Liver (tissue), 3 donors: ENCODE measurements at regions not wholly inside any gene's neighbourhood (a gene's known extent, or its start where the extent isn't known, plus 50 kb on each side); places are given as distances from the start of the nearest gene placed in this dataset.

Experiments used
- ATF3 ChIP-seq: IDR thresholded peaks from 2 replicates; pipeline ENCODE4 v1.6.1; 2016; ENCODE audit warnings: antibody characterized with exemption
- CTCF ChIP-seq: fragments of 150-350 bp; IDR thresholded peaks from 2 replicates; pipeline ENCODE4 v1.5.1; 2017; ENCODE audit warnings: improper control_type of control experiment, low read depth, low read length; ENCODE audit not compliant: missing input control
- EGR1 ChIP-seq, 2 donors: IDR thresholded peaks; 2 replicates each; pipeline ENCODE4 v1.6.1; 2016 to 2018; ENCODE audit warnings: antibody characterized with exemption in 2 of 2, low read depth in 2 of 2
- FOXA1 ChIP-seq: IDR thresholded peaks from 2 replicates; pipeline ENCODE4 v1.6.1; 2016; ENCODE audit warnings: antibody characterized with exemption
- JUND ChIP-seq, 2 donors: IDR thresholded peaks; 2 replicates each; pipeline ENCODE4 v1.6.1; 2016; ENCODE audit warnings: antibody characterized with exemption in 2 of 2
- RAD21 ChIP-seq, 2 donors: IDR thresholded peaks; 2 replicates each; pipeline ENCODE4 v1.6.1; 2016; ENCODE audit warnings: antibody characterized with exemption in 2 of 2, mild to moderate bottlenecking in 2 of 2
- REST ChIP-seq: IDR thresholded peaks from 2 replicates; pipeline ENCODE4 v1.6.1; 2016; ENCODE audit warnings: antibody characterized with exemption, mild to moderate bottlenecking
- RXRA ChIP-seq, 2 donors: IDR thresholded peaks; 2 replicates each; pipeline ENCODE4 v1.6.1; 2017 to 2018; ENCODE audit warnings: antibody characterized with exemption in 2 of 2, mild to moderate bottlenecking in 1 of 2
- TAF1 ChIP-seq: conservative IDR thresholded peaks from 2 replicates; pipeline ENCODE4 v1.6.1; 2016; ENCODE audit warnings: antibody characterized with exemption, mild to moderate bottlenecking
- donor health status: healthy.
- donor health status: healthy.

GRCh38 chr7:17022920-17023319 is 141.1 kb upstream of the AGR3 start:
- no peak for TF ChIP-seq CTCF
- no peak for TF ChIP-seq JUND (IDR thresholded peaks at IDR 0.05)
- no peak for TF ChIP-seq EGR1 (IDR thresholded peaks at IDR 0.05; ENCODE audit: low read depth in 2 of 2)
- no peak for TF ChIP-seq REST
- no peak for TF ChIP-seq RXRA (IDR thresholded peaks at IDR 0.05)
- TF ChIP-seq RAD21 (IDR thresholded peaks at IDR 0.05): no peak
- TF ChIP-seq TAF1: no peak
- no peak for TF ChIP-seq ATF3
- no peak for TF ChIP-seq FOXA1
